Body of pancreas (tissue), 4 donors: ENCODE measurements at regions not wholly inside any gene's neighbourhood (a gene's known extent, or its start where the extent isn't known, plus 50 kb on each side); places are given as distances from the start of the nearest gene placed in this dataset.

Experiments
- POLR2A ChIP-seq, 3 donors: fragments of 450-650 bp; IDR thresholded peaks; one replicate each; pipeline ENCODE4 v1.6.1; 2016; ENCODE audit warnings: antibody characterized with exemption in 3 of 3, mild to moderate bottlenecking in 2 of 3
- TF ChIP-seq, protein P1 (sequence below), 7 experiments: fragments of 450-650 bp in 4 of 7; fragments of 200-600 bp in 3 of 7; sonication (generic) in 3 of 7; IDR thresholded peaks; one replicate each; pipeline ENCODE4 v1.5.1; 2016 to 2019; ENCODE audit warnings: antibody characterized with exemption in 7 of 7

DNA sequence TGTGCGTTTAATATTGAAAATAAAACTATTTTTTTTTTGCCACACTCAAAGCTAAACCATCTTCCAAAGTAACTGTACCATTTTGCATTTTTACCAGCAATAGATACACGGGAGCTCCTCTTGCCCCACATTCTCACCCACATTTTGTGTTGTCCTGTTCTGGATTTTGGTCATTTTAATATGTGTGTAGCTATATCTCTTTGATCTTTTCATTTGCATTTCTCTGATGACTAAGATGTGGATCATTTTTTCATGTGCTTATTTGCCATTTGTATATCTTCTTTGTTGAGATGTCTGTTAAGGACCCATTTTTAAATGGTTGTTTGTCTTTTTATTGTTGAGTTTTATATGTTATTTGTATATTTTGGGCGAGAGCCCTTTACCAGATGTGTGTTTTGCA is 1543.5 kb downstream of the GRIK2 start:
- TF ChIP-seq, protein P1, sequence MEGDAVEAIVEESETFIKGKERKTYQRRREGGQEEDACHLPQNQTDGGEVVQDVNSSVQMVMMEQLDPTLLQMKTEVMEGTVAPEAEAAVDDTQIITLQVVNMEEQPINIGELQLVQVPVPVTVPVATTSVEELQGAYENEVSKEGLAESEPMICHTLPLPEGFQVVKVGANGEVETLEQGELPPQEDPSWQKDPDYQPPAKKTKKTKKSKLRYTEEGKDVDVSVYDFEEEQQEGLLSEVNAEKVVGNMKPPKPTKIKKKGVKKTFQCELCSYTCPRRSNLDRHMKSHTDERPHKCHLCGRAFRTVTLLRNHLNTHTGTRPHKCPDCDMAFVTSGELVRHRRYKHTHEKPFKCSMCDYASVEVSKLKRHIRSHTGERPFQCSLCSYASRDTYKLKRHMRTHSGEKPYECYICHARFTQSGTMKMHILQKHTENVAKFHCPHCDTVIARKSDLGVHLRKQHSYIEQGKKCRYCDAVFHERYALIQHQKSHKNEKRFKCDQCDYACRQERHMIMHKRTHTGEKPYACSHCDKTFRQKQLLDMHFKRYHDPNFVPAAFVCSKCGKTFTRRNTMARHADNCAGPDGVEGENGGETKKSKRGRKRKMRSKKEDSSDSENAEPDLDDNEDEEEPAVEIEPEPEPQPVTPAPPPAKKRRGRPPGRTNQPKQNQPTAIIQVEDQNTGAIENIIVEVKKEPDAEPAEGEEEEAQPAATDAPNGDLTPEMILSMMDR (IDR thresholded peaks at IDR 0.05) = no peak
- no peak for TF ChIP-seq POLR2A (IDR thresholded peaks at IDR 0.05)
